ENCODE measurements at regions not wholly inside any gene's neighbourhood (a gene's known extent, or its start where the extent isn't known, plus 50 kb on each side); places are given as distances from the start of the nearest gene placed in this dataset.

GRCh38 chr2:47309952-47310800, 58.9 kb upstream of the EPCAM start (continued):
- TF ChIP-seq ETV6 (conservative IDR thresholded peaks at IDR 0.05 in 1 of 2, IDR thresholded peaks at IDR 0.05 in 1 of 2; ENCODE audit: borderline replicate concordance in 1 of 2, low read depth in 1 of 2) = peak in 1 of 2 experiments; percentile 79; a peak in 1 of 4 replicates
- TF ChIP-seq SP1 (IDR thresholded peaks at IDR 0.05; ENCODE audit: low read depth, low read length) = peak; percentile 87
- peak; percentile 98 for TF ChIP-seq NFIC (IDR thresholded peaks at IDR 0.05; ENCODE audit: low read depth, low read length)
- TF ChIP-seq ZSCAN29 (IDR thresholded peaks at IDR 0.05) = peak; percentile 78; the same call in 1 of the 2 replicates
- TF ChIP-seq RAD21 (IDR thresholded peaks at IDR 0.05; ENCODE audit: insufficient read depth, low read depth, low read length) = peak; percentile 26; the same call in 1 of the 2 replicates
- no peak for TF ChIP-seq ZBTB4 (CRISPR knock-in tag; IDR thresholded peaks at IDR 0.05)
- 0 out of 2 replicates have a peak, but pooled peaks have one; percentile 51 for TF ChIP-seq ZNF592 (IDR thresholded peaks at IDR 0.05)
- TF ChIP-seq, protein P1, sequence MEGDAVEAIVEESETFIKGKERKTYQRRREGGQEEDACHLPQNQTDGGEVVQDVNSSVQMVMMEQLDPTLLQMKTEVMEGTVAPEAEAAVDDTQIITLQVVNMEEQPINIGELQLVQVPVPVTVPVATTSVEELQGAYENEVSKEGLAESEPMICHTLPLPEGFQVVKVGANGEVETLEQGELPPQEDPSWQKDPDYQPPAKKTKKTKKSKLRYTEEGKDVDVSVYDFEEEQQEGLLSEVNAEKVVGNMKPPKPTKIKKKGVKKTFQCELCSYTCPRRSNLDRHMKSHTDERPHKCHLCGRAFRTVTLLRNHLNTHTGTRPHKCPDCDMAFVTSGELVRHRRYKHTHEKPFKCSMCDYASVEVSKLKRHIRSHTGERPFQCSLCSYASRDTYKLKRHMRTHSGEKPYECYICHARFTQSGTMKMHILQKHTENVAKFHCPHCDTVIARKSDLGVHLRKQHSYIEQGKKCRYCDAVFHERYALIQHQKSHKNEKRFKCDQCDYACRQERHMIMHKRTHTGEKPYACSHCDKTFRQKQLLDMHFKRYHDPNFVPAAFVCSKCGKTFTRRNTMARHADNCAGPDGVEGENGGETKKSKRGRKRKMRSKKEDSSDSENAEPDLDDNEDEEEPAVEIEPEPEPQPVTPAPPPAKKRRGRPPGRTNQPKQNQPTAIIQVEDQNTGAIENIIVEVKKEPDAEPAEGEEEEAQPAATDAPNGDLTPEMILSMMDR (IDR thresholded peaks at IDR 0.05 in 2 of 3, conservative IDR thresholded peaks at IDR 0.05 in 1 of 3; ENCODE audit: control insufficient read depth in 2 of 3, extremely low read depth in 1 of 3, insufficient read depth in 1 of 3, low read depth in 3 of 3, low read length in 3 of 3) = no peak
- peak; percentile 20; the same call in 1 of the 2 replicates for TF ChIP-seq MXI1 (IDR thresholded peaks at IDR 0.05; ENCODE audit: low read depth, low read length)
- TF ChIP-seq MTA2 (IDR thresholded peaks at IDR 0.05; ENCODE audit: low read depth) = peak; percentile 97
- TF ChIP-seq BMI1 (IDR thresholded peaks at IDR 0.05; ENCODE audit: borderline replicate concordance) = peak; percentile 63; the same call in 1 of the 2 replicates
- TF ChIP-seq NR2F1 (conservative IDR thresholded peaks at IDR 0.05) = peak; percentile 97
- TF ChIP-seq HCFC1 (IDR thresholded peaks at IDR 0.05; ENCODE audit: low read length) = no peak
- TF ChIP-seq SIN3A (IDR thresholded peaks at IDR 0.05; ENCODE audit: low read depth, low read length) = peak; percentile 43; the same call in 1 of the 2 replicates
- peak; percentile 80 for TF ChIP-seq DPF2 (IDR thresholded peaks at IDR 0.05)
- TF ChIP-seq RBBP5 (conservative IDR thresholded peaks at IDR 0.05) = no peak
- peak; percentile 89 for TF ChIP-seq CREB1 (IDR thresholded peaks at IDR 0.05; ENCODE audit: low read depth)

All from GM12878 (cell line).